Gastroesophageal sphincter (tissue), 3 donors: ENCODE measurements at regions not wholly inside any gene's neighbourhood (a gene's known extent, or its start where the extent isn't known, plus 50 kb on each side); places are given as distances from the start of the nearest gene placed in this dataset.

ENCODE experiments used
- EP300 ChIP-seq: sonication (generic); formaldehyde crosslinking; IDR thresholded peaks from one replicate; pipeline ENCODE4 v1.6.1; 2017; ENCODE audit warnings: antibody characterized with exemption, mild to moderate bottlenecking
- POLR2A ChIP-seq, 2 donors: fragments of 450-650 bp; IDR thresholded peaks; one replicate each; pipeline ENCODE4 v1.6.1; 2017; ENCODE audit warnings: antibody characterized with exemption in 2 of 2, mild to moderate bottlenecking in 2 of 2, moderate library complexity in 1 of 2
- POLR2AphosphoS5 ChIP-seq: sonication (generic); formaldehyde crosslinking; IDR thresholded peaks from one replicate; pipeline ENCODE4 v1.6.1; 2017; ENCODE audit warnings: antibody characterized with exemption
- TF ChIP-seq, protein P1 (sequence below), 4 experiments: fragments of 200-600 bp in 2 of 4; fragments of 450-650 bp in 2 of 4; sonication (generic) in 1 of 4; IDR thresholded peaks; one replicate each; pipeline ENCODE4 v1.5.1; 2017 to 2019; ENCODE audit warnings: antibody characterized with exemption in 4 of 4, mild to moderate bottlenecking in 2 of 4, moderate library complexity in 2 of 4

DNA sequence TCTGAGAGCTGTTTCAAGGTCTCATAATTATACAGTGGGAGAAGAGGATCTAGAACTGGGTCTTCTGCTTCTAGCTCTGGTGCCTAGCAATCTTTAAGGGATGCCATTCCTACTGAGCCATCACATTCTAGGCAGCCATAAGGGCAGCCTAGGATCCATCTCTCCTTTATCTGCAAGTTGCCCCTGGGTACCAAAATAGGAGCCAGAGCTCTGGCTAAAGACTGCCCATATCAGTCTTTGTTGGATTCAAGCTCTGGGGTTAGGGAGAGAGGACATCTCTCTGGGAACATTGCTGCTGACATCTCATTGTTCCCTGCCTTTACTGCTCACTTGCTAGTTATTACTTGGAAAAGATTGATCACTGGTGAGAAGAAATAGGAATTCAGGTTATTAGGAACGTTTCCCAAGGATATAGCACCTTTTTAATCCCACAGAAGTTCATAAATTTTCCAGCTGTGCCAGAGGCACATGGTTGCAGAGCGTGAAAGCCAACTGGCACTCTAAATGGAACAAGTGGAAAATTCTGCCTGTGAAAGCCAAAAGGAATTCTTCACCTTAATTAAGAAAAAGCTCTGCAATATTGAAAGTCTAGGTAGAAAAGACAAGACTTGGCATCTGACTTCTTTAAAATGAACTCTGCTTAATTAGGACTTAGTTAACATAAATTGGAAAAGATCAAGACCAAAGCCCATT, 102.2 kb downstream of the CDC42EP3 start:
- TF ChIP-seq, protein P1, sequence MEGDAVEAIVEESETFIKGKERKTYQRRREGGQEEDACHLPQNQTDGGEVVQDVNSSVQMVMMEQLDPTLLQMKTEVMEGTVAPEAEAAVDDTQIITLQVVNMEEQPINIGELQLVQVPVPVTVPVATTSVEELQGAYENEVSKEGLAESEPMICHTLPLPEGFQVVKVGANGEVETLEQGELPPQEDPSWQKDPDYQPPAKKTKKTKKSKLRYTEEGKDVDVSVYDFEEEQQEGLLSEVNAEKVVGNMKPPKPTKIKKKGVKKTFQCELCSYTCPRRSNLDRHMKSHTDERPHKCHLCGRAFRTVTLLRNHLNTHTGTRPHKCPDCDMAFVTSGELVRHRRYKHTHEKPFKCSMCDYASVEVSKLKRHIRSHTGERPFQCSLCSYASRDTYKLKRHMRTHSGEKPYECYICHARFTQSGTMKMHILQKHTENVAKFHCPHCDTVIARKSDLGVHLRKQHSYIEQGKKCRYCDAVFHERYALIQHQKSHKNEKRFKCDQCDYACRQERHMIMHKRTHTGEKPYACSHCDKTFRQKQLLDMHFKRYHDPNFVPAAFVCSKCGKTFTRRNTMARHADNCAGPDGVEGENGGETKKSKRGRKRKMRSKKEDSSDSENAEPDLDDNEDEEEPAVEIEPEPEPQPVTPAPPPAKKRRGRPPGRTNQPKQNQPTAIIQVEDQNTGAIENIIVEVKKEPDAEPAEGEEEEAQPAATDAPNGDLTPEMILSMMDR (IDR thresholded peaks at IDR 0.05), result no peak
- TF ChIP-seq POLR2A (IDR thresholded peaks at IDR 0.05), result no peak
- no peak for TF ChIP-seq POLR2AphosphoS5
- TF ChIP-seq EP300, result no peak
